ENCODE measurements at regions not wholly inside any gene's neighbourhood (a gene's known extent, or its start where the extent isn't known, plus 50 kb on each side); places are given as distances from the start of the nearest gene placed in this dataset.

DNA sequence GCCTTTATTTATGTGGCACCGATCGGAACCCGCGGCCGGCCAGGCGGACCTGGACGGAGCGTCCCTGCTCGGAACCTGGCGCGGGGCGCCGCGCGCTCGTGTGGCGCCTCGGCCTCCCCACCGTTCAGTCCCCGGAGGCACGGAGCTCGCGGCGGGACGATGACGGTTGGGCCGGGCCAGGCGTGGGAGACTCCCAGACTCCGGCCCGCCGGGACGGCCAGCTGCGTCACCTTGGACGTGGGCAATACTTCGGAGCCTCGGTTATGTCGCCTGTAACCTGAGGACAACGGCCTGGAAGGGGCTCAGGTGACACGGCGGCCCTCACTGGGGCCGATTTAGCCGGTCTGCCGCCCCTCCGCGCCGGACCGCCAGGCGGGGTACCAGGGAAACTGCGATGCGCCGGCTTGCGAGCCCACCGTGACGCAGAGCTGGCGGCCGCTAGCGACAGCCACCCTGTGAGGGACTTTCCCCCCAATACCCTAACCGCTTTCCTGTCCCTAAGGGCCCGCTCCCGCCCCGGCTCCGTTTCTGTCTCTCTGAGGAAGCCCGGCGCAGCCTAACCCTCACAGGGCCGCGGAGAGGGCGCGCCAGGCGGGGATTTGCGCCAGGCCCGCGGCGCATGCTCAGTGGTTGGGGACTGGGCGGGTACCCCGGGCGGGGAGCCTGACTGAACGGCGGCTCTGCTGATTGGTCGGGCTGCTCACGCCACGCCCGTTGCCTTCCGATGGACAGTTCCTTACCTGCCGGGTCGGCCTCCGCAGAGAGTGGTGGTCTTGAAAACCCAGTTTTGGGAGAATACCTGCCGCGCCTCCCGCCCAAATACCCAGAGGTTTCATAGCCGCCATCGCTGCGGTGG, 109.5 kb upstream of the DOCK9 start:
- peak overlapping the region; percentile 33 for H4K91ac ChIP-seq (ENCODE audit: insufficient read length, low read depth, low read length)
- H3K4me3 Mint-ChIP-seq: peak overlapping the region; percentile 86 to 93
- peaks cover 26% of the 10 kb centered on the region for H3K27me3 Mint-ChIP-seq (ENCODE audit: low read depth)
- H3K14ac ChIP-seq (ENCODE audit: insufficient read depth, low read length): peak overlapping the region; percentile 30
- H3K27ac ChIP-seq (ENCODE audit: insufficient read length, low read depth, low read length): no peak overlapping the region
- H4K5ac ChIP-seq (ENCODE audit: insufficient read length, low read depth, low read length): no peak overlapping the region
- no peak overlapping the region for H2AFZ ChIP-seq (ENCODE audit: low read length)
- peak overlapping the region; percentile 64 for H3K9ac ChIP-seq (ENCODE audit: extremely low read depth, insufficient read length, low read length)
- peaks cover 7% of the 10 kb centered on the region; the same call in 1 of the 2 replicates for H3K27me3 ChIP-seq (ENCODE audit: insufficient read depth, low read length)
- H2BK120ac ChIP-seq (ENCODE audit: low read depth, low read length, poor library complexity, severe bottlenecking): no peak overlapping the region
- peak overlapping the region; percentile 70 for H3K4me2 ChIP-seq (ENCODE audit: insufficient read depth, insufficient read length, low read length)
- peaks cover 17 to 22% of the 10 kb centered on the region in 2 experiments for H3K4me1 Mint-ChIP-seq
- no peak overlapping the region for H3K23ac ChIP-seq (ENCODE audit: insufficient read length, low read depth, low read length)
- no peaks in the 10 kb centered on the region for H3K9me3 ChIP-seq (ENCODE audit: control insufficient read depth, low read depth, low read length)
- no peak overlapping the region for H3K4ac ChIP-seq (ENCODE audit: low read depth, low read length)
- H3K9me3 Mint-ChIP-seq: no peaks in the 10 kb centered on the region; a peak in 1 of 5 replicates
- H3T11ph ChIP-seq (ENCODE audit: low read length): no peak overlapping the region
- H3K79me2 ChIP-seq (ENCODE audit: insufficient read depth, low read length): no peaks in the 10 kb centered on the region
- no CpG with 5 or more reads among the region's 92 CpGs for WGBS (ENCODE audit: extremely low coverage, insufficient read length, low lambda C conversion rate)
- TF ChIP-seq, protein P1, sequence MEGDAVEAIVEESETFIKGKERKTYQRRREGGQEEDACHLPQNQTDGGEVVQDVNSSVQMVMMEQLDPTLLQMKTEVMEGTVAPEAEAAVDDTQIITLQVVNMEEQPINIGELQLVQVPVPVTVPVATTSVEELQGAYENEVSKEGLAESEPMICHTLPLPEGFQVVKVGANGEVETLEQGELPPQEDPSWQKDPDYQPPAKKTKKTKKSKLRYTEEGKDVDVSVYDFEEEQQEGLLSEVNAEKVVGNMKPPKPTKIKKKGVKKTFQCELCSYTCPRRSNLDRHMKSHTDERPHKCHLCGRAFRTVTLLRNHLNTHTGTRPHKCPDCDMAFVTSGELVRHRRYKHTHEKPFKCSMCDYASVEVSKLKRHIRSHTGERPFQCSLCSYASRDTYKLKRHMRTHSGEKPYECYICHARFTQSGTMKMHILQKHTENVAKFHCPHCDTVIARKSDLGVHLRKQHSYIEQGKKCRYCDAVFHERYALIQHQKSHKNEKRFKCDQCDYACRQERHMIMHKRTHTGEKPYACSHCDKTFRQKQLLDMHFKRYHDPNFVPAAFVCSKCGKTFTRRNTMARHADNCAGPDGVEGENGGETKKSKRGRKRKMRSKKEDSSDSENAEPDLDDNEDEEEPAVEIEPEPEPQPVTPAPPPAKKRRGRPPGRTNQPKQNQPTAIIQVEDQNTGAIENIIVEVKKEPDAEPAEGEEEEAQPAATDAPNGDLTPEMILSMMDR (conservative IDR thresholded peaks at IDR 0.05): peak; percentile 49
- H4K20me1 ChIP-seq (ENCODE audit: control insufficient read depth, insufficient read depth, insufficient read length): no peaks in the 10 kb centered on the region
- peak overlapping the region; percentile 91 to 96 (median 91); a peak in 6 of 7 replicates for H3K27ac Mint-ChIP-seq
- H4K8ac ChIP-seq (replicated peaks; ENCODE audit: insufficient read length, low read depth, low read length): no peak overlapping the region
- no peak overlapping the region for H2BK5ac ChIP-seq (ENCODE audit: insufficient read length, low read length)
- no peak overlapping the region for H2AK5ac ChIP-seq (ENCODE audit: insufficient read length, low read length)
- no peak overlapping the region for H2BK20ac ChIP-seq (ENCODE audit: low read depth, low read length, poor library complexity, severe bottlenecking)
- no peak overlapping the region for H2BK12ac ChIP-seq (ENCODE audit: insufficient read length, low read depth, low read length)
- H3K4me1 ChIP-seq (ENCODE audit: insufficient read depth, low read length): peaks cover 2% of the 10 kb centered on the region; the same call in 1 of the 2 replicates
- H3K18ac ChIP-seq (ENCODE audit: insufficient read length, low read depth, low read length): no peak overlapping the region
- no peak overlapping the region for H2BK15ac ChIP-seq (ENCODE audit: low read depth, low read length)
- peaks cover 26% of the 10 kb centered on the region for H3K23me2 ChIP-seq (ENCODE audit: insufficient read length, low read depth, low read length, poor library complexity, severe bottlenecking)
- H3K36me3 Mint-ChIP-seq (ENCODE audit: insufficient read depth in 1 of 3, low read depth in 3 of 3): no peaks in the 10 kb centered on the region
- no peak overlapping the region for H3K56ac ChIP-seq (ENCODE audit: insufficient read length, low read depth, low read length)
- H3K79me1 ChIP-seq (ENCODE audit: insufficient read depth, low read depth, low read length, poor library complexity, severe bottlenecking): no peaks in the 10 kb centered on the region
- DNase-seq: peak; percentile 97
